HG03432 (cell line): ENCODE measurements at regions not wholly inside any gene's neighbourhood (a gene's known extent, or its start where the extent isn't known, plus 50 kb on each side); places are given as distances from the start of the nearest gene placed in this dataset.

Experiments used
- ATAC-seq: cut with Tn5 transposase; IDR thresholded peaks from one replicate; pipeline ENCODE4 v1.9.1; 2021; ENCODE audit warnings: mild to moderate bottlenecking, moderate library complexity; ENCODE audit not compliant: unreplicated experiment

GRCh38 chr11:80432057-80432456 lies 991.2 kb upstream of the TENM4 start:
- no peak for ATAC-seq

- peak; percentile 81 for ATAC-seq
Observed at GRCh38 chr11:80424012-80424695, 983.3 kb upstream of the TENM4 start.

DNA sequence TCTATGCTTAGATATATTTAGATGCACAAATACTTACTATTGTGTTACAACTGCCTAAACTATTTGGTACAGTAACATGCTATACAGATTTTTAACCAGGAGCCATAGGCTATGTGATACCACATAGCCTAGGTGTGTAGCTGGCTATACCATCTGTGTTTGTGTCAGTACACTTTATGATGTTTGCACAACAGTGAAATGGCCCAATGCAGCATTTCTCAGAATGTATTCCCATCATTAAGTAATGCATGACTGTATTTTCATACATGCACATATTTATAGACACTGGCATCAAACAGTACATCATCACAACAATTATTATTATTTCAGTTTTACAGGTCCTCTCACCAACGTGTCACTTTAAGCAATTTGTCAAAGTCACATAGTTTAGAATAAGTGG lies 979.5 kb upstream of the TENM4 start:
- no peak for ATAC-seq

- no peak for ATAC-seq
Observed at GRCh38 chr11:80417681-80418080, 976.9 kb upstream of the TENM4 start.

GRCh38 chr11:80415580-80415979 lies 974.8 kb upstream of the TENM4 start:
- ATAC-seq, result no peak

- no peak for ATAC-seq
Observed at GRCh38 chr11:80414181-80415165, 973.6 kb upstream of the TENM4 start.

DNA sequence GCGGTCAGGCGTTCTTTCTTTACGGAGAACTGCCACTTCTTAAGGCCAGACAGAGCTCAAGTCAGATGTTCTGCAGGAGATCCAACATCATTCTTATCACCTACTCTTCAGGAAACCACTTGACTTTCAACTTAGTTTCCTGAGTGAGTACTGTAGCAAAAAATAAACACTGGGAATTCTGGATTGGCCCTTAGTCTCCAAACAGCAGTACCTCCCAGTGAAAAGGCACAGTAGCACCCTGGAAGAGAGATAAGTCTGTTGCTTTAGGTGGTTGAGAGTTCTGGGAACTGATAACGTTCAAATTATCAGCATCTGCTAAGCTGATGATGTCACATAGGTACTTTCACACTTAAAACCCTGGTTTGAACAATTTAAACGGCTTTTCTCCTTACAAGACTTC lies 971.8 kb upstream of the TENM4 start:
- no peak for ATAC-seq

DNA sequence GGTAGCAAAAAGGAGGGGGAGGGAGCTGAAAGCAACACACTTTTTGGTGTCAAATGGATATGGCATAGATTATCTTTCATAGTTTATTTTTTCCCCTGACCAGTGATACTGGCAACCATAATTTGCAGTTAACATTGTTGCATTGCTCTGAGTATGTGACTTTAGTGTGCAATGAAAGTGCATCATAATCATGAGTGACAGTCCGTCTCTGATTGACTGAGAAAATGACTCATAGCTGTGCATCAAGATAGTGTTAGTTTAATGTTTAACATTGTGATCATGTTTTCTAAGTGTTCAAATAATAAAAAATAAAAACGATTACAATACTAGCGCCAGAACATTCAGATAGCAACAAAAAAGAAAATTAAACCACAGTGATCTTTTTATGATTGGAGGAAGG lies 952.4 kb upstream of the TENM4 start:
- ATAC-seq, result no peak

GRCh38 chr11:80390505-80390904 lies 949.7 kb upstream of the TENM4 start:
- ATAC-seq, result no peak

GRCh38 chr11:80388536-80388935 lies 947.7 kb upstream of the TENM4 start:
- no peak for ATAC-seq

GRCh38 chr11:80388130-80388529 lies 947.3 kb upstream of the TENM4 start:
- no peak for ATAC-seq

GRCh38 chr11:80383655-80384054 lies 942.8 kb upstream of the TENM4 start:
- ATAC-seq, result no peak

- no peak for ATAC-seq
Observed at GRCh38 chr11:80379620-80380278, 938.9 kb upstream of the TENM4 start.

DNA sequence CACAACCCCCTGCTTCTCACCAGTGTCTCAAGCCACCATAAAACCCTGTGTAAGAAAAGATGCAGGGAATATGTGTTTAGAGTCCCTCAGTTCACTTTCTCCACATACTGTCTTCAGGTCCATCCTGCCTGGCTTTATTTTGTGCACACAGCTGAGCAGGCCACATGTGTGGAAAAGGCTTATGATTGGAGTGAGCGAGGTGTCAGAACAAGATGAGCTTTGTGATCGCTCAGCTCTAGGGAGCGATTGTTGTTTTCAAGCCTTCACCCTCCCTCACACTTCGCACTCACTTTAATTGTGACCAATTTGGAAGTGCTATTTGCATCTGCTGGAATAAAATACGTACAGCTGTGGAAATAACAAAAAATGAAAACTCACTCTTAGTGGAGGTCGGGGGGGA lies 931.1 kb upstream of the TENM4 start:
- ATAC-seq, result no peak

DNA sequence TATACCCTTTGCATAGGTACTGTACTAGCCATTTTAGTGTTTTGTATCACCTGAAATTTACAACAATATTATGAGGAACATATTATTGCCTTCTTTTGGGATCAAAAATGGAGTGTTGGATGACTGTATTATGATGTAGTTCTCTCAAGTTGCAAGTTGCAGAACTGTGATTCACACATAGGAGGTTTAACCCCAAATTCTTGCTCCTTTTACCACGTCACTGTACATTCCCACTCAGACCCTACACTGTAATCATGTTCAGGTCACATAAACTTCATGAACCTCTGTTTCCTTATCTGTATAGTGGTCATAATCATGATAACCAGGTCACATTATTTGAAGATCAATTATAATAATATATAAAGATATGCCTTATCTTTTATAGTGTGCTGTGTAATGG lies 925.1 kb upstream of the TENM4 start:
- peak; percentile 5 for ATAC-seq

DNA sequence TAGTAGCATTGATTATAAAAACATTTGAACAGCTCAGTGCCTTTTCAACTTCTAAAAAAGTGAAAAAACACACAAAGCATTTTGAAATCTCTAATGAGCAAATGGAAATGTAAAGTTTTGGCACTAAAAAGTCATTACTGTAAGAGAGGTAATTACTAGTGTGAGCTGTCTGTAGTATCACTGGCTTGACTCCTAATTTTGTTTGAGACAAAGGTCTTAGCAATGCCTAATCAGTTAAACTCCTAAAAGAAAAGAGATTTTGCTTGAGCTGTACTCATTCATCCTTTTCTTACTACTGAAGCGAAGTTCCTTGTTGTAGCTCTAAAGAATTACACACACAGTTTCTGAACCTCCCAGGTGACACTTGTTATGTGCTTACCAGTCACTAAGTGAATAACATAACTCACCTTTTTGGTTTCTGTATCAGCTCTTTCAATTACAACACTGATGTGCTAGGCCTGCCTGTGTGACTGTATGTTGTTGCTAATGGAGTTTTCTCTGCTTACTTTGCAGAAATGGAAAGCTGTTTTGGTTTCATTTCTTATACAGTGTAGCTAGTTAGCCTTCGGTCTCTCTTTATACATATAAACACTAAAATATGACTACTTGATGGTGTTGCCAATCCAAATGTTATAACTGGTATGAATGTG lies 924.4 kb upstream of the TENM4 start:
- peak; percentile 85 for ATAC-seq

- no peak for ATAC-seq
Observed at GRCh38 chr11:80362563-80363340, 921.9 kb upstream of the TENM4 start.

DNA sequence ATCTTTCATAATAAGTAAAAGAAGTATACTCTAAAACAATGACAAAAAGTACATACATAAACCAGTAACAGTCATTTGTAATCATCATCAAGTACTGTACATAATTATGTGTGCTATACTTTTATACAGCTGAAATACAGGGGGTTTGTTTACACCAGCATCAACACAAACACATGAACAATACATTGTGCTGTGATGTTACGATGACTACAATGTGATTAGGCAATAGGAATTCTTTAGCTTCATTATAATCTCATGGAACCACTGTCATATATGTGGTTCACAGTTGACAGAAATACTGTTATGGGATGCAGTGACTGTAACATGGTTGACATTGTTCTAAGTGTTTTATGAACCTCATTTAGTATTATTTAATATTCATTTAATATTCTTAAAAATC lies 914.4 kb upstream of the TENM4 start:
- no peak for ATAC-seq

DNA sequence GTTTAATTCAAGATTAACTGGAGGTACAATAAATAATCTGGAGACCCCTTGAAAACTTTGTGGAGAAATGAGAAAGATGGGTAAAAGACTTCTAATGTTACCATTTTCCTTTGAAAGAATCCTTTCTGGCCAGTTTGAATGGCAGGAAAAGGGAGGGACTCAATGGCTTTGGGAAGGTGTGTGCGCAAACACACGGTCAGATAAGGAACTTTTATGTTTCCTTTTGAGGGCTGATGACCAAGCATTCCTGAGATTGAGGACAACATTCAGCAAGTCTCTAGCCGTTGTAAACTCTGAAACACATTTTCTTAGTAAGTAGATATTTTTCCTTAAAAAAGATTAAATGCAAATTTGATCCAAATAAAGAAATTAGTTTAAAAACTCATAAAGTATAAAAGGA lies 909.7 kb upstream of the TENM4 start:
- ATAC-seq, result no peak

- no peak for ATAC-seq
Observed at GRCh38 chr11:80349997-80350396, 909.2 kb upstream of the TENM4 start.
